Smooth muscle cell (in vitro differentiated cells): ENCODE measurements at regions not wholly inside any gene's neighbourhood (a gene's known extent, or its start where the extent isn't known, plus 50 kb on each side); places are given as distances from the start of the nearest gene placed in this dataset.
A peak's percentile ranks its signal among the peaks of the same experiment; 100 is the strongest.

Source experiments
- DNase-seq: peaks from one replicate; lab custom pipeline; 2025; ENCODE audit not compliant: unreplicated experiment; lab: John Stamatoyannopoulos, UW
- H2AFZ ChIP-seq: fragments of 200-600 bp; sonication (generic); 2 replicates; pipeline ENCODE4 v1.6.0; 2016; ENCODE audit warnings: antibody characterized with exemption, low read depth, mild to moderate bottlenecking
- H3F3A ChIP-seq: fragments of 200-600 bp; sonication (generic); 2 replicates; pipeline ENCODE4 v1.6.0; 2017; ENCODE audit warnings: antibody characterized with exemption, low read depth
- H3K27ac ChIP-seq: fragments of 200-600 bp; sonication (generic); 2 replicates; pipeline ENCODE4 v1.5.1; 2016; ENCODE audit warnings: low read depth, mild to moderate bottlenecking
- H3K27me3 ChIP-seq: fragments of 200-600 bp; sonication (generic); 2 replicates; pipeline ENCODE4 v1.6.1; 2016; ENCODE audit warnings: low read depth, mild to moderate bottlenecking
- H3K36me3 ChIP-seq: fragments of 200-600 bp; sonication (generic); 2 replicates; pipeline ENCODE4 v1.5.1; 2016; ENCODE audit warnings: low read depth
- H3K4me1 ChIP-seq: fragments of 200-600 bp; sonication (generic); 2 replicates; pipeline ENCODE4 v1.5.1; 2016; ENCODE audit warnings: low read depth
- H3K4me2 ChIP-seq: fragments of 200-600 bp; sonication (generic); 2 replicates; pipeline ENCODE4 v1.6.0; 2016; ENCODE audit warnings: mild to moderate bottlenecking
- H3K4me3 ChIP-seq: fragments of 200-600 bp; sonication (generic); 2 replicates; pipeline ENCODE4 v1.5.1; 2016; ENCODE audit warnings: mild to moderate bottlenecking
- H3K79me2 ChIP-seq: fragments of 200-600 bp; sonication (generic); 2 replicates; pipeline ENCODE4 v1.6.0; 2016; ENCODE audit warnings: low read depth, mild to moderate bottlenecking
- H3K9ac ChIP-seq: fragments of 200-600 bp; sonication (generic); 2 replicates; pipeline ENCODE4 v1.6.0; 2016; ENCODE audit warnings: low read depth
- H3K9me3 ChIP-seq: fragments of 200-600 bp; sonication (generic); replicated peaks from 2 replicates; pipeline ENCODE4 v1.5.1; 2016; ENCODE audit warnings: low read depth
- H4K20me1 ChIP-seq: fragments of 200-600 bp; sonication (generic); 2 replicates; pipeline ENCODE4 v1.6.0; 2016; ENCODE audit warnings: low read depth
- WGBS: methylation state at CpG from one replicate; pipeline ENCODE4 v1.1.7; 2016; ENCODE audit warnings: low lambda C conversion rate; 5-methylcytosine and 5-hydroxymethylcytosine counted together
- TF ChIP-seq, protein P1 (sequence below): fragments of 200-600 bp; sonication (generic); IDR thresholded peaks from 2 replicates; pipeline ENCODE4 v1.5.1; 2017; ENCODE audit warnings: borderline replicate concordance, mild to moderate bottlenecking, antibody characterized with exemption; ENCODE audit not compliant: insufficient read depth, poor library complexity, severe bottlenecking

DNA sequence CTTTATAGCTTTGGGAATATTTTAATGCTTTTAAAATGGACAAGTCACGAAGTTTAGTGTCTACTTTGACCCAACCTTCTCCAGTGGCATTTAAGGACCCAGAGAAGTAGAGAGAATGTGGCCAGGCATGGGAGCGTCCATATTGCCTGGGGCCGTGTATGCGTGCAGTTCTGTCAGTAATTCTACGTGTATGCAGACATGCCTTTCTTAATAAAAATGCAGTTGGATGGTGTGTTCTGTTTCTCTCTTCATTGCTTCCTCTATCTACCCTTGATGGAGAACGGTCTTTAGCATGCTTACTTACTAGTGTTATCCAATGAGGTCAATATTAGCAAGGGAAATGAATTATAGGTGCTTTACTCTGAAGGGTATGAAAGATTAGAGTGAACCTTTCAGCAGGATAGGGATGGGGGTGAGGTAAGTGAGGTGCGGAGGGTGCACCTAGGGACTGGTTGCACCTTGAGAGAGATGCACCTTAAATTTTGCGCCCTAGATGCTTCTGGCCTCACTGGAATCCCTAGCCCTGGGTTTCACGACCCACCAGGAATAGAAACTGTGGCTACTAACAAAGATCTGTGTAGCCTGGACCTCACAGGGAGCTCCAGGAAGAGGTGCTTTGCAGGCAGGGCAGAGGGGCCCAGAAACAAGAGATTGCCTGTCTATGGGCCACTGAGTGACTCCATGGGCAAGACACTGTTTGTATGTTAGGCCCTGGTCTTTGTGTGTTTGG, 194.3 kb downstream of the MYCN start:
- Histone ChIP-seq H3K4me2 (no peak overlapping the region), H3K27ac (peak overlapping the region; percentile 65), H2AFZ (no peak overlapping the region), H4K20me1 (no peaks in the 10 kb centered on the region), H3K9me3 (no peaks in the 10 kb centered on the region), H3K79me2 (no peaks in the 10 kb centered on the region), H3K27me3 (no peaks in the 10 kb centered on the region), H3K9ac (no peak overlapping the region), H3K4me3 (no peak overlapping the region), H3K4me1 (peaks cover 14% of the 10 kb centered on the region), H3K36me3 (no peaks in the 10 kb centered on the region), H3F3A (no peaks in the 10 kb centered on the region)
- 86% methylated on average over 9 of the region's 9 CpGs for WGBS
- TF ChIP-seq, protein P1, sequence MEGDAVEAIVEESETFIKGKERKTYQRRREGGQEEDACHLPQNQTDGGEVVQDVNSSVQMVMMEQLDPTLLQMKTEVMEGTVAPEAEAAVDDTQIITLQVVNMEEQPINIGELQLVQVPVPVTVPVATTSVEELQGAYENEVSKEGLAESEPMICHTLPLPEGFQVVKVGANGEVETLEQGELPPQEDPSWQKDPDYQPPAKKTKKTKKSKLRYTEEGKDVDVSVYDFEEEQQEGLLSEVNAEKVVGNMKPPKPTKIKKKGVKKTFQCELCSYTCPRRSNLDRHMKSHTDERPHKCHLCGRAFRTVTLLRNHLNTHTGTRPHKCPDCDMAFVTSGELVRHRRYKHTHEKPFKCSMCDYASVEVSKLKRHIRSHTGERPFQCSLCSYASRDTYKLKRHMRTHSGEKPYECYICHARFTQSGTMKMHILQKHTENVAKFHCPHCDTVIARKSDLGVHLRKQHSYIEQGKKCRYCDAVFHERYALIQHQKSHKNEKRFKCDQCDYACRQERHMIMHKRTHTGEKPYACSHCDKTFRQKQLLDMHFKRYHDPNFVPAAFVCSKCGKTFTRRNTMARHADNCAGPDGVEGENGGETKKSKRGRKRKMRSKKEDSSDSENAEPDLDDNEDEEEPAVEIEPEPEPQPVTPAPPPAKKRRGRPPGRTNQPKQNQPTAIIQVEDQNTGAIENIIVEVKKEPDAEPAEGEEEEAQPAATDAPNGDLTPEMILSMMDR, result no peak
- DNase-seq, result no peak

DNA sequence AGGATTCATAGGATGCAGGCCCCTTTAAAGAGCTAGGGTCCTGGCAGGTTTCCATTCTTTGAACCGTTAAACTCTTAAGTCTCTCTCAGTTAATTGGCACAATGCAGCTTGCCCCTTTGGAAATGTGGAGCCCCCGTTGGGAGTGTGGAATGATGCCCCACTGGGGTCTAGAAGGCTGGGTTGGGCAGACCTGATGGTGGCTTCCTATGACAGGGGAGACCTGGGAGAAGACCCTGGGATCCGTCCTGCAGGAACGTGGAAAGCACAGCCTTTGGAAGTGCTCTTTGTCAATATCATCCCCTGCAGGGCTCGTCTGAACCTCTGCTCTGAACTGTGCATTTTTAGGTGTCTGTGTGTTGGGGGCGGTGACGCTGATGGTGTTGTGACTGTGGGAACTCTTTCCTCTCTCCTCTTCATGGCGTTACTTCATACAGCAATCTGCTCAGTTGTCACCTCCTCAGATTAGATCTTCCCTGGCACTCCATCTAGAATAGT, 190.6 kb downstream of the MYCN start:
- Histone ChIP-seq H3F3A (no peaks in the 10 kb centered on the region), H3K36me3 (no peaks in the 10 kb centered on the region), H3K27ac (no peak overlapping the region), H3K9ac (no peak overlapping the region), H4K20me1 (no peaks in the 10 kb centered on the region), H3K79me2 (no peaks in the 10 kb centered on the region), H3K4me3 (no peak overlapping the region), H2AFZ (no peak overlapping the region), H3K27me3 (no peaks in the 10 kb centered on the region), H3K4me2 (no peak overlapping the region), H3K4me1 (peaks cover 7% of the 10 kb centered on the region), H3K9me3 (no peaks in the 10 kb centered on the region)
- TF ChIP-seq, protein P1, result no peak
- DNase-seq, result no peak
- 91% methylated on average over 8 of the region's 8 CpGs for WGBS

DNA sequence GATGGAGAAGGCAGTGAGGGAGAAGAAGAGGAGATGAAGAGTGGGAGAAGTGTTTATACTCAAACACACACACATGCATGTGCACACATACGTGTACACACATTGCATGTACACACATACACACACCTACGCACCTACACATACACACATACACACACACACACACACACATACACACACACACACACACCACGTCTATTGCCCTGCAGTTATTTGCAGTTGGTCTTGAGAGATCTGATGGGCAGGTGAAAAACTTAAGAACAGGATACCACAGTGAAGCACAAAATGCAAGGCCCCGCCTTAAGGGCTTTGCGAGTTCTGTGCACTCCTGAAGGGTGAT, 190.2 kb downstream of the MYCN start:
- H3K36me3 ChIP-seq, result no peaks in the 10 kb centered on the region

More for the DNA sequence above, 190.2 kb downstream of the MYCN start:
- no peak for DNase-seq
- TF ChIP-seq, protein P1, result no peak
- H3F3A ChIP-seq, result no peaks in the 10 kb centered on the region
- H3K27ac ChIP-seq, result no peak overlapping the region
- no peak overlapping the region for H2AFZ ChIP-seq
- no peak overlapping the region for H3K4me3 ChIP-seq
- no peak overlapping the region for H3K9ac ChIP-seq
- H3K27me3 ChIP-seq, result no peaks in the 10 kb centered on the region
- no peak overlapping the region for H3K4me2 ChIP-seq
- no peaks in the 10 kb centered on the region for H4K20me1 ChIP-seq
- H3K79me2 ChIP-seq, result no peaks in the 10 kb centered on the region
- 94% methylated on average over 5 of the region's 5 CpGs for WGBS
- no peaks in the 10 kb centered on the region for H3K9me3 ChIP-seq
- peaks cover 8% of the 10 kb centered on the region for H3K4me1 ChIP-seq
